ENCODE measurements at regions not wholly inside any gene's neighbourhood (a gene's known extent, or its start where the extent isn't known, plus 50 kb on each side); places are given as distances from the start of the nearest gene placed in this dataset.
"Not testable (repeated sequence)": the region's sequence is repeated elsewhere in the genome, so short reads cannot be mapped to it uniquely, and the experiment has no call there.

- CTCF ChIA-PET; H3K36me3 Mint-ChIP-seq (ENCODE audit: low read depth); H3K27me3 Mint-ChIP-seq (ENCODE audit: low read depth); DNase-seq; ATAC-seq; H3K4me3 Mint-ChIP-seq; H3K27ac Mint-ChIP-seq; H3K9me3 Mint-ChIP-seq (ENCODE audit: insufficient read depth); POLR2A ChIA-PET; H3K4me1 Mint-ChIP-seq (ENCODE audit: low read depth): not testable (repeated sequence)
Measured at GRCh38 chr7:125806491-125806890, 876.9 kb upstream of the POT1 start.

GRCh38 chr7:125804273-125804672 is 874.6 kb upstream of the POT1 start:
- ChIA-PET CTCF (no interaction called here), POLR2A (no interaction called here)
- H3K36me3 Mint-ChIP-seq (ENCODE audit: low read depth), result no peaks in the 10 kb centered on the region
- H3K27me3 Mint-ChIP-seq (ENCODE audit: low read depth), result no peaks in the 10 kb centered on the region
- H3K4me3 Mint-ChIP-seq, result no peak overlapping the region
- no peaks in the 10 kb centered on the region for H3K4me1 Mint-ChIP-seq (ENCODE audit: low read depth)
- no peak overlapping the region for H3K27ac Mint-ChIP-seq
- peaks cover 8% of the 10 kb centered on the region for H3K9me3 Mint-ChIP-seq (ENCODE audit: insufficient read depth)
- ATAC-seq (no peak), DNase-seq (no peak)

GRCh38 chr7:125780153-125780552 is 850.5 kb upstream of the POT1 start:
- no peak overlapping the region for H3K4me3 Mint-ChIP-seq
- DNase-seq (no peak), ATAC-seq (no peak)
- no peaks in the 10 kb centered on the region for H3K36me3 Mint-ChIP-seq (ENCODE audit: low read depth)
- H3K27me3 Mint-ChIP-seq (ENCODE audit: low read depth), result no peaks in the 10 kb centered on the region
- H3K27ac Mint-ChIP-seq, result no peak overlapping the region
- H3K4me1 Mint-ChIP-seq (ENCODE audit: low read depth), result no peaks in the 10 kb centered on the region
- ChIA-PET POLR2A (no interaction called here), CTCF (no interaction called here)
- peaks cover 4% of the 10 kb centered on the region for H3K9me3 Mint-ChIP-seq (ENCODE audit: insufficient read depth)

GRCh38 chr7:125775317-125775716 is 845.7 kb upstream of the POT1 start:
- Mint-ChIP-seq H3K4me3 (no peak overlapping the region), H3K9me3 (ENCODE audit: insufficient read depth) (peaks cover 8% of the 10 kb centered on the region), H3K36me3 (ENCODE audit: low read depth) (no peaks in the 10 kb centered on the region), H3K4me1 (ENCODE audit: low read depth) (no peaks in the 10 kb centered on the region), H3K27me3 (ENCODE audit: low read depth) (no peaks in the 10 kb centered on the region), H3K27ac (no peak overlapping the region)
- ChIA-PET POLR2A (no interaction called here), CTCF (no interaction called here)
- ATAC-seq (no peak), DNase-seq (no peak)

GRCh38 chr7:125773113-125773785 is 843.6 kb upstream of the POT1 start:
- no peak overlapping the region for H3K27ac Mint-ChIP-seq
- DNase-seq, result no peak
- peaks cover 4% of the 10 kb centered on the region for H3K9me3 Mint-ChIP-seq (ENCODE audit: insufficient read depth)
- H3K4me3 Mint-ChIP-seq, result no peak overlapping the region
- no peak for ATAC-seq
- no peaks in the 10 kb centered on the region for H3K27me3 Mint-ChIP-seq (ENCODE audit: low read depth)
- no peaks in the 10 kb centered on the region for H3K4me1 Mint-ChIP-seq (ENCODE audit: low read depth)
- CTCF ChIA-PET, result no interaction called here
- no peaks in the 10 kb centered on the region for H3K36me3 Mint-ChIP-seq (ENCODE audit: low read depth)
- POLR2A ChIA-PET, result no interaction called here

- ChIA-PET CTCF (no interaction called here), POLR2A (no interaction called here)
- Mint-ChIP-seq H3K27me3 (ENCODE audit: low read depth) (no peaks in the 10 kb centered on the region), H3K4me1 (ENCODE audit: low read depth) (no peaks in the 10 kb centered on the region), H3K4me3 (no peak overlapping the region), H3K27ac (no peak overlapping the region), H3K9me3 (ENCODE audit: insufficient read depth) (no peaks in the 10 kb centered on the region), H3K36me3 (ENCODE audit: low read depth) (no peaks in the 10 kb centered on the region)
- DNase-seq (no peak), ATAC-seq (no peak)
Measured at GRCh38 chr7:125747966-125748365, 818.3 kb upstream of the POT1 start.

GRCh38 chr7:125746510-125746909 is 816.9 kb upstream of the POT1 start:
- no peak overlapping the region for H3K4me3 Mint-ChIP-seq
- H3K27ac Mint-ChIP-seq, result no peak overlapping the region
- DNase-seq (no peak), ATAC-seq (no peak)
- no peaks in the 10 kb centered on the region for H3K4me1 Mint-ChIP-seq (ENCODE audit: low read depth)
- no peaks in the 10 kb centered on the region for H3K9me3 Mint-ChIP-seq (ENCODE audit: insufficient read depth)
- no peaks in the 10 kb centered on the region for H3K36me3 Mint-ChIP-seq (ENCODE audit: low read depth)
- no peaks in the 10 kb centered on the region for H3K27me3 Mint-ChIP-seq (ENCODE audit: low read depth)
- ChIA-PET CTCF (no interaction called here), POLR2A (no interaction called here)

- Mint-ChIP-seq H3K27ac (no peak overlapping the region), H3K36me3 (ENCODE audit: low read depth) (no peaks in the 10 kb centered on the region), H3K27me3 (ENCODE audit: low read depth) (no peaks in the 10 kb centered on the region), H3K9me3 (ENCODE audit: insufficient read depth) (peaks cover 11% of the 10 kb centered on the region), H3K4me3 (no peak overlapping the region), H3K4me1 (ENCODE audit: low read depth) (no peaks in the 10 kb centered on the region)
- CTCF ChIA-PET, result no interaction called here
- no peak for DNase-seq
- POLR2A ChIA-PET, result no interaction called here
- ATAC-seq, result no peak
Measured at GRCh38 chr7:125727215-125727614, 797.6 kb upstream of the POT1 start.

- POLR2A ChIA-PET, result no interaction called here
- H3K36me3 Mint-ChIP-seq (ENCODE audit: low read depth), result no peaks in the 10 kb centered on the region
- H3K4me1 Mint-ChIP-seq (ENCODE audit: low read depth), result no peaks in the 10 kb centered on the region
- DNase-seq, result no peak
- no peak for ATAC-seq
- no peaks in the 10 kb centered on the region for H3K27me3 Mint-ChIP-seq (ENCODE audit: low read depth)
- no peaks in the 10 kb centered on the region for H3K9me3 Mint-ChIP-seq (ENCODE audit: insufficient read depth)
- H3K4me3 Mint-ChIP-seq, result no peak overlapping the region
- no peak overlapping the region for H3K27ac Mint-ChIP-seq
- CTCF ChIA-PET, result no interaction called here
Measured at GRCh38 chr7:125695626-125696025, 766.0 kb upstream of the POT1 start.

GRCh38 chr7:125683156-125683555 is 753.5 kb upstream of the POT1 start:
- no peak for DNase-seq
- ATAC-seq, result no peak
- no peaks in the 10 kb centered on the region for H3K4me1 Mint-ChIP-seq (ENCODE audit: low read depth)
- ChIA-PET POLR2A (no interaction called here), CTCF (no interaction called here)
- peaks cover 7% of the 10 kb centered on the region for H3K9me3 Mint-ChIP-seq (ENCODE audit: insufficient read depth)
- no peaks in the 10 kb centered on the region for H3K27me3 Mint-ChIP-seq (ENCODE audit: low read depth)
- no peak overlapping the region for H3K4me3 Mint-ChIP-seq
- no peak overlapping the region for H3K27ac Mint-ChIP-seq
- no peaks in the 10 kb centered on the region for H3K36me3 Mint-ChIP-seq (ENCODE audit: low read depth)

GRCh38 chr7:125681508-125681907 is 751.9 kb upstream of the POT1 start:
- H3K36me3 Mint-ChIP-seq (ENCODE audit: low read depth), result no peaks in the 10 kb centered on the region
- H3K4me1 Mint-ChIP-seq (ENCODE audit: low read depth), result no peaks in the 10 kb centered on the region
- peaks cover 7% of the 10 kb centered on the region for H3K9me3 Mint-ChIP-seq (ENCODE audit: insufficient read depth)
- ChIA-PET POLR2A (no interaction called here), CTCF (no interaction called here)
- no peaks in the 10 kb centered on the region for H3K27me3 Mint-ChIP-seq (ENCODE audit: low read depth)
- H3K4me3 Mint-ChIP-seq, result no peak overlapping the region
- ATAC-seq (no peak), DNase-seq (no peak)
- H3K27ac Mint-ChIP-seq, result no peak overlapping the region

- DNase-seq, result no peak
- no peaks in the 10 kb centered on the region for H3K27me3 Mint-ChIP-seq (ENCODE audit: low read depth)
- peaks cover 3% of the 10 kb centered on the region for H3K9me3 Mint-ChIP-seq (ENCODE audit: insufficient read depth)
- POLR2A ChIA-PET, result no interaction called here
- H3K4me1 Mint-ChIP-seq (ENCODE audit: low read depth), result no peaks in the 10 kb centered on the region
- CTCF ChIA-PET, result no interaction called here
- no peaks in the 10 kb centered on the region for H3K36me3 Mint-ChIP-seq (ENCODE audit: low read depth)
- ATAC-seq, result no peak
- no peak overlapping the region for H3K27ac Mint-ChIP-seq
- H3K4me3 Mint-ChIP-seq, result no peak overlapping the region
Measured at GRCh38 chr7:125678771-125679170, 749.1 kb upstream of the POT1 start.

GRCh38 chr7:125675640-125676039 is 746.0 kb upstream of the POT1 start:
- ATAC-seq (no peak), DNase-seq (no peak)
- Mint-ChIP-seq H3K27ac (no peak overlapping the region), H3K9me3 (ENCODE audit: insufficient read depth) (no peaks in the 10 kb centered on the region), H3K4me1 (ENCODE audit: low read depth) (no peaks in the 10 kb centered on the region), H3K27me3 (ENCODE audit: low read depth) (no peaks in the 10 kb centered on the region), H3K4me3 (no peak overlapping the region), H3K36me3 (ENCODE audit: low read depth) (no peaks in the 10 kb centered on the region)
- ChIA-PET POLR2A (no interaction called here), CTCF (interaction anchor here (0.7 kb wide), 1 partner anchor 299 kb away, joined by 3 read pairs; no protein-coding TSS in a partner anchor)

Data from activated CD8-positive, alpha-beta T cell treated with anti-CD3 and anti-CD28 coated beads, Interleukin-2, amount 10 ng/mL, durations not matched to agents 7 days and 5 days (primary cell).